Tibial artery (tissue), 4 donors: ENCODE measurements at regions not wholly inside any gene's neighbourhood (a gene's known extent, or its start where the extent isn't known, plus 50 kb on each side); places are given as distances from the start of the nearest gene placed in this dataset.

Source experiments
- DNase-seq, 2 donors: peaks; one replicate each; pipeline ENCODE4 v3.0.0-alpha.2; 2019
- H3K27ac ChIP-seq, 2 donors: fragments of 200-600 bp; sonication (generic) in 1 of 2; 1 replicate in 1 of 2; 2 replicates in 1 of 2; pipeline ENCODE4 v1.5.1; 2018 to 2019; ENCODE audit warnings: mild to moderate bottlenecking in 1 of 2
- H3K27me3 ChIP-seq, 2 donors: fragments of 200-600 bp; sonication (generic) in 1 of 2; one replicate each; pipeline versions ENCODE4 v1.5.1 to v1.6.0; 2016 to 2019
- H3K36me3 ChIP-seq, 3 donors: fragments of 200-600 bp; sonication (generic) in 2 of 3; one replicate each; pipeline ENCODE4 v1.5.1; 2016 to 2019; ENCODE audit warnings: mild to moderate bottlenecking in 2 of 3
- H3K4me1 ChIP-seq, 4 donors: fragments of 200-600 bp; sonication (generic) in 2 of 4; 1 replicate in 3 of 4; 2 replicates in 1 of 4; pipeline ENCODE4 v1.5.1; 2016 to 2019
- H3K4me3 ChIP-seq, 2 donors: fragments of 200-600 bp; sonication (generic) in 1 of 2; 1 replicate in 1 of 2; 2 replicates in 1 of 2; pipeline ENCODE4 v1.5.1; 2018 to 2019; ENCODE audit warnings: mild to moderate bottlenecking in 2 of 2
- H3K9me3 ChIP-seq, 3 donors: fragments of 200-600 bp; sonication (generic) in 1 of 3; one replicate each; pipeline ENCODE4 v1.5.1; 2016 to 2019
- intact Hi-C: fragments of 100-400 bp; cut with DNase I; formaldehyde crosslinking; loops from one replicate; pipeline ENCODE4 v1.15.0; 2023; ENCODE audit warnings: low total_unique reads
- TF ChIP-seq, protein P1 (sequence below), 2 experiments: fragments of 200-600 bp in 1 of 2; fragments of 450-650 bp in 1 of 2; IDR thresholded peaks; one replicate each; pipeline ENCODE4 v1.5.1; 2017 to 2019; ENCODE audit warnings: antibody characterized with exemption in 2 of 2, mild to moderate bottlenecking in 1 of 2, moderate library complexity in 1 of 2

DNA sequence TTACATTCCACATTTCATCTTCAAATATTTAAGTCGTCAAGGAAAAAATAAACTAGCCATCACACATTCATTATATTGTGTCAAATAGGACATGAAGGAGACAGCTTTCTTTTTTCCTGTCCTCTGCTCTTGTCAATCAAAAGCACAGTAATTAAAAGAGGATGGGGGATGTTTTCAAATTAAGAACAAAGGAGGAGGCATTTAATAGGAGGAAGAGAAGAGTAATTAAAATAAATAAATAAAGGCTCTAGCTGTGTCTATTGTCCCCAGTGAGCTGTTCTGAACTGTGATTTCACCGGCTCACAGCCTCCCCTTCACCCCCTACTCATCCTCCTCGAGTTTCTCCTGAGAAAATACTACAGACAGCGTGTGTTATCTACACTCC, 1377.1 kb upstream of the PIK3C3 start:
- DNase-seq: no peak
- H3K27me3 ChIP-seq: no peaks in the 10 kb centered on the region
- no peaks in the 10 kb centered on the region for H3K9me3 ChIP-seq
- TF ChIP-seq, protein P1, sequence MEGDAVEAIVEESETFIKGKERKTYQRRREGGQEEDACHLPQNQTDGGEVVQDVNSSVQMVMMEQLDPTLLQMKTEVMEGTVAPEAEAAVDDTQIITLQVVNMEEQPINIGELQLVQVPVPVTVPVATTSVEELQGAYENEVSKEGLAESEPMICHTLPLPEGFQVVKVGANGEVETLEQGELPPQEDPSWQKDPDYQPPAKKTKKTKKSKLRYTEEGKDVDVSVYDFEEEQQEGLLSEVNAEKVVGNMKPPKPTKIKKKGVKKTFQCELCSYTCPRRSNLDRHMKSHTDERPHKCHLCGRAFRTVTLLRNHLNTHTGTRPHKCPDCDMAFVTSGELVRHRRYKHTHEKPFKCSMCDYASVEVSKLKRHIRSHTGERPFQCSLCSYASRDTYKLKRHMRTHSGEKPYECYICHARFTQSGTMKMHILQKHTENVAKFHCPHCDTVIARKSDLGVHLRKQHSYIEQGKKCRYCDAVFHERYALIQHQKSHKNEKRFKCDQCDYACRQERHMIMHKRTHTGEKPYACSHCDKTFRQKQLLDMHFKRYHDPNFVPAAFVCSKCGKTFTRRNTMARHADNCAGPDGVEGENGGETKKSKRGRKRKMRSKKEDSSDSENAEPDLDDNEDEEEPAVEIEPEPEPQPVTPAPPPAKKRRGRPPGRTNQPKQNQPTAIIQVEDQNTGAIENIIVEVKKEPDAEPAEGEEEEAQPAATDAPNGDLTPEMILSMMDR (IDR thresholded peaks at IDR 0.05): no peak
- no peak overlapping the region for H3K4me3 ChIP-seq
- H3K27ac ChIP-seq: no peak overlapping the region
- H3K4me1 ChIP-seq: no peaks in the 10 kb centered on the region
- no peaks in the 10 kb centered on the region for H3K36me3 ChIP-seq
- intact Hi-C loops: no loop called here

DNA sequence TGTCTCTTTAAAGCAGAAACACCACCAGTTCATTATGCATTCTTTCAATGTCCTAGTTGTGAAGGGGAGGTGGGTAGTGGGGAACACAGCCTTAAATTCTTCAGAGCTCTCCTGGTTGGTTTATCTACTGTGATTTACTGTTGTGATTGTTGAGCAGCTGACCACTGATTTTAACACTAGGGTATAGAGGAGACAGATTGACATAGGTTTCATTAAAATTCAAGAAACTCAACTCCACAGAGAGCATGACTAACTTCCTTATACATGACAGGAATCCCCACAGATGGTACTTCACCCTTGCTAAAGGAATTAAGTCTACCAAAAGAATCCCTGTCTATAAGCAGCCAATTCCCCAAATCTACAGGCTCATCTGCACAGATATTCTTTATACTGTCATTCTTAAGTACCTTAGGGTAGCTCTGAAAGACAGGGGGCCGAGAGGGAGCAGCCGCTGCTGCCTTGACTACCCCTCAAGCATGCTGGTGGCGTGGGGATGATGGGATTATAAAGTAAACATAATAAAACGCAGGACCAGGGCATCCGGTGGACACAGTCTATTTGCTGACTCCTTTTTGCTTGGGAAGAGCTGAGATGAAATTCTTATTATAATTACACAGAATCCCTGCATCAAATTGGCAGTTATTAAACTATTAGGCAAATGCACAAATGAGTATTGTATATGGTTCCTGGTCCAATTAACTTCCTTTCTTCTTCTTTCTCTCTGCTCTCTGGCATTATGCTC, 1377.6 kb upstream of the PIK3C3 start:
- TF ChIP-seq, protein P1 (IDR thresholded peaks at IDR 0.05): no peak
- no peaks in the 10 kb centered on the region for H3K36me3 ChIP-seq
- H3K27me3 ChIP-seq: no peaks in the 10 kb centered on the region
- no peaks in the 10 kb centered on the region for H3K9me3 ChIP-seq
- intact Hi-C loops: no loop called here
- no peaks in the 10 kb centered on the region for H3K4me1 ChIP-seq
- H3K27ac ChIP-seq: no peak overlapping the region
- no peak for DNase-seq
- H3K4me3 ChIP-seq: no peak overlapping the region

DNA sequence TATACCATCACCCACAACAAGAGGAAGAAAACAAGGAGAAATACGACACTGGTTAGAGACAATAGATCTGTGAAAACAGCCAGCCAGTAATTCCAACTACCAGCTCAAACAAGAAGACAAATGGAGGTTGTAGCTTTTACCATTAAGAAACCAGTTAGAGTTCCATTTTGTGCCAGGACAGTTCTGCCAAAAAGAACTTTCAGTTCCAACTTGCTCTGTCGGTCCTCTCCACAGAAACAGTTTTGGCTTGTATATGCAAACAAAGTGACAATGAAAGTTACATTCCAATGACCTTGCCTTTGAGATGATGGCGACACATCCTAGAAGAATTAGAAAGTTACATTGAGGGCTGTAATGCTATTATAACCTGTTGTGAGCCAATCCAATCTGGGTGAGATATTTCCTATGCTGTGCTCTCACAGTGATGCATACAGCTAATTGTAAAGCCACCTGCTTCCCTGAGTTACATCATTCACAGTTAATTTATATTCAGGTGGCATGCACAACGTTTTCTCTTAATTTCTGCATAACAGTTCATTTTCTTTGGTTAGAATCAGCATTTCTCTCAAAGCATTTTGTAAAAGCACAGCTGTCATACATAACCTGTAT, 1378.4 kb upstream of the PIK3C3 start:
- Histone ChIP-seq H3K27ac (no peak overlapping the region), H3K27me3 (no peaks in the 10 kb centered on the region), H3K4me3 (no peak overlapping the region), H3K9me3 (no peaks in the 10 kb centered on the region), H3K4me1 (no peaks in the 10 kb centered on the region), H3K36me3 (no peaks in the 10 kb centered on the region)
- DNase-seq: no peak
- TF ChIP-seq, protein P1 (IDR thresholded peaks at IDR 0.05): no peak
- intact Hi-C loops: no loop called here

DNA sequence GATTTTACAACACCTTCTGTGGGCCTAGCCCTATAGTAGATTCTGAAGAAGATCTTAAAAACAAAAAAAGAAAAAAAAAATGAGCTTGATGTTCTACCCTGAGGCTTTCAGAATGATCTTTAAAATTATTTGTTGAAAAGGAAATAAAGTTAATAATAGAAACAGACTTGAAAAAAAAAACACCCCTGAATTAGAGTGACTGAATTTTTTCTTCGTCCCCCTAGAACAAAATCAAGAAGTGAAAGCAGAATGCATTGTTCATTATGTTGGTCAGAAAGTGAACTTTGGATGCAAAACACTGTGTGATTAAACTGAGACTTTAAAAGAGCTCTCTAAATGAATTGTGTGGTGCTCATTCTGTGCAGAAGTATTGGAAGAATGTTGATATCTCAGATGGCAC, 1384.4 kb upstream of the PIK3C3 start:
- no peak overlapping the region for H3K27ac ChIP-seq
- no peaks in the 10 kb centered on the region for H3K9me3 ChIP-seq
- no peaks in the 10 kb centered on the region for H3K27me3 ChIP-seq
- DNase-seq: no peak
- no peaks in the 10 kb centered on the region for H3K36me3 ChIP-seq
- H3K4me1 ChIP-seq: no peaks in the 10 kb centered on the region
- no peak overlapping the region for H3K4me3 ChIP-seq
- intact Hi-C loops: no loop called here
- TF ChIP-seq, protein P1 (IDR thresholded peaks at IDR 0.05): no peak

DNA sequence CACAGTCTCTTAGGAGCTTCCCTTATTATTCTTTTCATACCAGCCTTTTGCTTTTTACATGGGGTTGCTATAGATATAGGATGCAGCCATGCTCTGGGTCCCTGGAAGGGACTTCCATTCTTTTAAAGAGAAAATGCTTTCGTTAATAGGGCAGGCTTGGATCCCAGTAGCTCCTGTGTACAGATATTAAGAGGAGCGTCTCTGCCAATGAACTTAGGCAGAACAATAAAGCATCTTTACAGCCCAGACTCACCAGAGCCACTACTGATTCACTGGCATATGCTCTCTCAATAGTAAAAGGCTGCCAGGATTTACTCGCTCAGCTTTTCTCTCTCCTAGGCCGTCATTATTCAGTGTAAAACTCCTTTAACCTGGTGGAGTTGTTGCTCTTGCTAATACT, 1385.4 kb upstream of the PIK3C3 start:
- H3K4me3 ChIP-seq: no peak overlapping the region
- H3K27me3 ChIP-seq: no peaks in the 10 kb centered on the region
- H3K9me3 ChIP-seq: no peaks in the 10 kb centered on the region
- H3K36me3 ChIP-seq: no peaks in the 10 kb centered on the region
- TF ChIP-seq, protein P1 (IDR thresholded peaks at IDR 0.05): no peak
- no peak for DNase-seq
- no peaks in the 10 kb centered on the region for H3K4me1 ChIP-seq
- intact Hi-C loops: no loop called here
- no peak overlapping the region for H3K27ac ChIP-seq
